ENCODE measurements at regions not wholly inside any gene's neighbourhood (a gene's known extent, or its start where the extent isn't known, plus 50 kb on each side); places are given as distances from the start of the nearest gene placed in this dataset.

GRCh38 chr20:60242836-60243505 lies 284.7 kb downstream of the CDH26 start:
- no peak for DNase-seq (ENCODE audit: low spot score)

- no peak for DNase-seq (ENCODE audit: low spot score)
Observed at GRCh38 chr20:60244373-60245146, 286.3 kb downstream of the CDH26 start.

- DNase-seq (ENCODE audit: low spot score): no peak
Observed at GRCh38 chr20:60246751-60247150, 288.5 kb downstream of the CDH26 start.

- no peak for DNase-seq (ENCODE audit: low spot score)
Observed at GRCh38 chr20:60249436-60249835, 291.2 kb downstream of the CDH26 start.

- no peak for DNase-seq (ENCODE audit: low spot score)
Observed at GRCh38 chr20:60250251-60250650, 292.0 kb downstream of the CDH26 start.

GRCh38 chr20:60252866-60253265 lies 294.6 kb downstream of the CDH26 start:
- DNase-seq (ENCODE audit: low spot score): no peak

GRCh38 chr20:60253471-60253870 lies 295.2 kb downstream of the CDH26 start:
- DNase-seq (ENCODE audit: low spot score): no peak

GRCh38 chr20:60254901-60255411 lies 296.7 kb downstream of the CDH26 start:
- no peak for DNase-seq (ENCODE audit: low spot score)

- DNase-seq (ENCODE audit: low spot score): no peak
Observed at GRCh38 chr20:60255415-60255814, 297.2 kb downstream of the CDH26 start.

- no peak for DNase-seq (ENCODE audit: low spot score)
Observed at GRCh38 chr20:60255866-60256265, 297.6 kb downstream of the CDH26 start.

GRCh38 chr20:60256811-60257210 lies 298.6 kb downstream of the CDH26 start:
- no peak for DNase-seq (ENCODE audit: low spot score)

GRCh38 chr20:60257671-60258070 lies 299.4 kb downstream of the CDH26 start:
- no peak for DNase-seq (ENCODE audit: low spot score)

- no peak for DNase-seq (ENCODE audit: low spot score)
Observed at GRCh38 chr20:60258255-60258863, 300.1 kb downstream of the CDH26 start.

GRCh38 chr20:60261333-60261732 lies 303.1 kb downstream of the CDH26 start:
- no peak for DNase-seq (ENCODE audit: low spot score)

GRCh38 chr20:60262967-60263603 lies 304.9 kb downstream of the CDH26 start:
- no peak for DNase-seq (ENCODE audit: low spot score)

- DNase-seq (ENCODE audit: low spot score): no peak
Observed at GRCh38 chr20:60263725-60264709, 305.8 kb downstream of the CDH26 start.

- DNase-seq (ENCODE audit: low spot score): no peak
Observed at GRCh38 chr20:60266177-60266823, 308.1 kb downstream of the CDH26 start.

GRCh38 chr20:60268491-60268890 lies 310.3 kb downstream of the CDH26 start:
- DNase-seq (ENCODE audit: low spot score): no peak

- no peak for DNase-seq (ENCODE audit: low spot score)
Observed at GRCh38 chr20:60269573-60270162, 311.4 kb downstream of the CDH26 start.

GRCh38 chr20:60270341-60270740 lies 312.1 kb downstream of the CDH26 start:
- DNase-seq (ENCODE audit: low spot score): no peak

All from ureter (tissue), 1 donor.